Neural progenitor cell (in vitro differentiated cells): ENCODE measurements at regions not wholly inside any gene's neighbourhood (a gene's known extent, or its start where the extent isn't known, plus 50 kb on each side); places are given as distances from the start of the nearest gene placed in this dataset.

ENCODE experiments used
- EZH2 ChIP-seq: fragments of 200-600 bp; sonication (generic); IDR thresholded peaks from 2 replicates; pipeline ENCODE4 v1.6.1; 2017; ENCODE audit warnings: antibody characterized with exemption, mild to moderate bottlenecking, moderate library complexity
- TF ChIP-seq, protein P1 (sequence below): fragments of 200-600 bp; sonication (generic); IDR thresholded peaks from 2 replicates; pipeline ENCODE4 v1.5.1; 2017; ENCODE audit warnings: antibody characterized with exemption, mild to moderate bottlenecking

DNA sequence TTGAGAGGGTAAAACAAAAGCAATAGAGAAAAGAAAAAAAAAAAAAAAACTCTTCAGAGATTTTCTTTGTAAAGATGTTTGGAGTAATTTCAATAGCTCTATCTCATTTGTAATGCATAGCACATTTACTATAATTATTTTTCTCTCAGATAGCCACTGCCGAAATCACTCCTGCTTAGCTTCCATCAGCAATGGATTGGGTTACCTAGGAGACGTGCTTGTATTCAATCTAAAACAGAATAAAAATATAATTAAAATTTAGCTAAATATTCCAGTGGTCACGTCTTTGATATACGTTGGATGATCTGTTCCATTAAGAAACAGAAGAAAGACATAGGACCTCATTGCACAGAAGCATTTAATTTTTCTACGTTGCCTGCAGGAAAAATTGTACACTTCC, 1435.7 kb upstream of the DDX18 start:
- TF ChIP-seq, protein P1, sequence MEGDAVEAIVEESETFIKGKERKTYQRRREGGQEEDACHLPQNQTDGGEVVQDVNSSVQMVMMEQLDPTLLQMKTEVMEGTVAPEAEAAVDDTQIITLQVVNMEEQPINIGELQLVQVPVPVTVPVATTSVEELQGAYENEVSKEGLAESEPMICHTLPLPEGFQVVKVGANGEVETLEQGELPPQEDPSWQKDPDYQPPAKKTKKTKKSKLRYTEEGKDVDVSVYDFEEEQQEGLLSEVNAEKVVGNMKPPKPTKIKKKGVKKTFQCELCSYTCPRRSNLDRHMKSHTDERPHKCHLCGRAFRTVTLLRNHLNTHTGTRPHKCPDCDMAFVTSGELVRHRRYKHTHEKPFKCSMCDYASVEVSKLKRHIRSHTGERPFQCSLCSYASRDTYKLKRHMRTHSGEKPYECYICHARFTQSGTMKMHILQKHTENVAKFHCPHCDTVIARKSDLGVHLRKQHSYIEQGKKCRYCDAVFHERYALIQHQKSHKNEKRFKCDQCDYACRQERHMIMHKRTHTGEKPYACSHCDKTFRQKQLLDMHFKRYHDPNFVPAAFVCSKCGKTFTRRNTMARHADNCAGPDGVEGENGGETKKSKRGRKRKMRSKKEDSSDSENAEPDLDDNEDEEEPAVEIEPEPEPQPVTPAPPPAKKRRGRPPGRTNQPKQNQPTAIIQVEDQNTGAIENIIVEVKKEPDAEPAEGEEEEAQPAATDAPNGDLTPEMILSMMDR, result no peak
- no peak for TF ChIP-seq EZH2
